ENCODE measurements at regions not wholly inside any gene's neighbourhood (a gene's known extent, or its start where the extent isn't known, plus 50 kb on each side); places are given as distances from the start of the nearest gene placed in this dataset.
A peak's percentile ranks its signal among the peaks of the same experiment; 100 is the strongest.

DNA sequence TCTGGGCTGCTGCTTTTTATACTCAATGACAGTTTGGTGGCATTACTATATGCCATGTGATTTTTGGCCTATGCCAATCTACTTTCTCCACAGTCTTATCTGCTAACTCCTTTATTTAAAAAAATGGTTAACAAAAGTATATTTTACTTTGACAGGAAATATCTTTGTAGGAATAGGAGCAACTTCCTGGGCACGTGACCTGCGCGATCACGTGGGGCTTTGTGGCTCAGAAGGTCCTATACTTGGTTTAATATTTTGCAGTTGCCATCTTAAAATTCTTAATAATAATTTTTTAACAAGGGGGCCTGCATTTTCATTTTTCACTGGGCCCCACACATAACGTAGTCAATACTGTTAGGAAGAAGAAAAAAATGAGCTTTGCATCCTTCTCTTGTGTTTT, 249.7 kb downstream of the ACTR3 start:
- DNase-seq, result no peak

DNA sequence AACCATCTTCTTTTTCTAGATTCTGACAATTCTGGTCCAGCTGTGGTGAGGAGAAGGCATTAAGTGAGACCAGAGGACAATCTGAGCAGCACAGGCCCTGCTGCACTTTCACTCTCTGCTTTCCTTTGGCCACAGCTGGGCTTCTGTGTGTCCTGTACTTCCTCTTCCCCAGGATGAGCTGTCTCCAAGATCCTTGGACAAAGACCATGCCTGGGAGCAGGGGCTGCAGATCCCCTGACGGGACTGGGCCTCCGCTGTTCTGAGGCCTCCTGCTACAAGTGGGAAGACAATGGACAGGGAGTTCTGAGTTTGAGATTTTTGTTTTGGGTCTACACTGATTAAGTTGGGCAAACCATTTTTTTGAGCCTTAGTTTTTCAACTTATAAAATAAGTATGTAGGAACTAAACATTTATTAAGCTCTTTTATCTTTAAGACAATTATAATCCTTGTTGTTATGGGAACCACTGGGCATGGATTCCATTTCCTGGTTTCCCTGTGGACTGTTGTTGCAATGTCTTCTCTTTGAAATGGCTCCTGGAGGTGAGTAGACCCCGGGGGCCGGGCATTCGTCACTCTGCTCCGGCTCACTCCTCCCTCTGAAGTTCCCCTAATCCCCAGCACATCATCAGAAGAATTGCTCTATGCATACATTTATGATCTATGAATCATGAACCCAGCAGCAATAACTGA, 266.6 kb downstream of the ACTR3 start:
- DNase-seq, result no peak

DNA sequence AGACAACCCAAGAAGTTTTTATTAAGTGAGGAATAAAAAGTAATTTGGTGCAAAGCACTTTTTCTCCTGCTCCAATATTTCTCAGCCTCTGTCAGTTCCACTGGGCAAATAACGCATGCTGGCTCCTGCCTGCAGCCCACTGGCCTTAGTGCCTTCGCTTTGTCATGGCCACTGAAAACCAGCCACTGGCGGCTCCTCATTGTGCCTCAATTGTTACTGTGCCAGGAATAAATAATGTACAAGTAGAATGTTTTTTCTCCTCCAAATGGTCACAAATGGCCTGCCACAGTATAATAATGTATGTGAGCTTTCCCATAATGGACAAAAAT, 267.1 kb downstream of the ACTR3 start:
- DNase-seq, result no peak

DNA sequence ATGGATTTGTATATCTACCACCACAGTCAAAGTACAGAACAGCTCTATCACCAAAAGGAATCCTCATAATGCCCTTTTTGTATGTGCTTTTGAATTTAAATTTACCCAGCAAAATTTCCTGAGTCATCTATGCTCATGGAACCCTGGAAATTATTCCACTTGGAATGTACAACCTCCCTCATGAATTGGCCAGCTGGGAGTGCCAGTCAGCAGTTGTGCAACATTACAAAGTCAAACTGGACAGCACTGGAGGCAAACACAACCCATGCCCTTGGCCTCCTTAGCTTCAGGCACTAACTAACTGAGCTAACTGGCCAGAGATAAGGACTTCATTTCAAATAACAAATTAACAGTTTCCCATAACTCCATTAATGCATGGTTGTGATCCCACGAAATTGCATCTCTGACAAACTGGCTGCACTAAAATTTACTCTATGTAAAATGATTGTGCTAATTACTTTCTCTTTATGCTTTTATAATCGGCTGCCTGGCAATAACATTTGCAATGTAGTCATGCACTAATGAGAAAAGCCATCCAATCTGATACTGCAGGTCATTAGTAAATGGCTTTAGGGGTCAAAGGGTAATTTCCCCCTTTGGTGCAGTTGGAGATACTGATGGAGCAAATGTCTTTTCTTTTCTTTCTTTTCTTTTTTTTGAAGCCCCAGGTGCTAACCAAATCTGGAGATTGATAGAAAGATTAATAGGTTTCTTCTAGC, 270.5 kb downstream of the ACTR3 start:
- no peak for DNase-seq

DNA sequence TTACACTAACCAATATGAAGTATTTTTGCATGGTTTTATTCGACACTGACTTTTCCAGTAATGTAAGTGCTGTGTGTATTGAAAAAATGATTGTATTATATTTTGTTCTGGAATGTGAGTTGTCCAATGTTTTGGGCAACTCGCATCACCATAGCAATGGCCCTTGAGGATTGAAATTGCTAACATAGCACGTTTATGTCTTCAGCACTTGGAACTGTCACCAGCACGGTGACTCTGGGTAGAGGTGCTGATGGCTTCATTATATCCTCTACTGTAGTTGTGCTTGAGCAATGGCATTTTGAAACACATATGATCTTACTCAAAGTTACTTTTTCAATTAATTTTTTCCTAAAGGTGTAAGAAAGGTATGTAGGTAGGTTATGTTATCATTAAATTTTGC, 271.5 kb downstream of the ACTR3 start:
- no peak for DNase-seq

DNA sequence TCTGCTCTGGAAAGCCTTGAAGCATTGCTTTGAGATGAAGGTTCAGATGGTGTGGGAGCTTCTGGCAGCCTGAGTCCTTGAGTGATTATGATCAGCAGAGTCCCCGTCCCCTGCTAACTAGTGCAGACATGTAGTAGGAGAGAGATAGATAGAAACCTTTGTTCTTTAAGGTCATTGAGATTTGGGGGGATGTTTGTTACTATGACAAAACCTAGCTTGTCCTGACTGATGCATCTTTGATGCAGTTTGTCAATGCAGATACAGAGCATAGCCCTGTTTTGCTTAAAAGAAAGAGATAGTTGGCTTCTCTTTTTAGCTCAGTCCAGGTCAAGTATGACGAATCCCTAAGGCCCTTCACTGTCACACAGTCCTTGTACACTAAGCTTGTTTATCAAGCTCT, 274.6 kb upstream of the DPP10 start:
- no peak for DNase-seq

DNA sequence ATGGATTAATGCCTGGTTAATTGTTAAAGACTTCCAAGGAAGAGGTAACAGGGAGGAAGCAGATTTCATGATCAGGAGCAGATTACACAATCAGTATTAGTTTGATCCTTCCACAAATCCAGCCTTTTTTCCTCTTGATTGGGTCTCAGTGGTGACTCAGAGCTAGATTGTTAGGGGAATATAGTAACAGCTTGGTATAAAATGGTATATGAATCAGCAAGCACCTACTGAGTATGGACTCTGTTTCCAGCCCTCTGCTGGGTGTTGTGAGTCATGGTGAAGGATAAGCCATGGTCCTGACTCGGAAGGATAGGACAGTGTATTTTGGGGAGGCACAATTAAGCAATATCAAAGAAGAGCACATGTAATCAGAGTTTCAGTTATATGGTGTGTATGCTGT, 272.4 kb upstream of the DPP10 start:
- no peak for DNase-seq

DNA sequence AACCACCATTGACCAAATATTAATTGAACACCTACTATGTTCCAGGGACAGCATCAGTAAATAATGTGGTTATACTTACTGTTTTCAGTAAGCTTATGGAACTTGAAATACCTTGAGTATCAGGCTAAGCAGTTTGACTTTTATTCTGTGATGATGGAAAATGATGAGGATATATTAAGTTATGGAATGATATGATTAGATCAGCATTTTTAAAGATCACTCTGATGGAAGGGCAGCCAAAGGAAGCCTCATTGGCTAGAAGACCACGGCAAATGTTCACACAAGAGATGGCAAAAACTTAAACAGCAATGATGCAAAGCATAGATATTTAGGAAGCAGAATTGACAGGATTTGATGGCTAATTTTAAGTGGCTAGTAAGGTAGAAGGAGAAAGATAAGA, 266.9 kb upstream of the DPP10 start:
- no peak for DNase-seq

DNA sequence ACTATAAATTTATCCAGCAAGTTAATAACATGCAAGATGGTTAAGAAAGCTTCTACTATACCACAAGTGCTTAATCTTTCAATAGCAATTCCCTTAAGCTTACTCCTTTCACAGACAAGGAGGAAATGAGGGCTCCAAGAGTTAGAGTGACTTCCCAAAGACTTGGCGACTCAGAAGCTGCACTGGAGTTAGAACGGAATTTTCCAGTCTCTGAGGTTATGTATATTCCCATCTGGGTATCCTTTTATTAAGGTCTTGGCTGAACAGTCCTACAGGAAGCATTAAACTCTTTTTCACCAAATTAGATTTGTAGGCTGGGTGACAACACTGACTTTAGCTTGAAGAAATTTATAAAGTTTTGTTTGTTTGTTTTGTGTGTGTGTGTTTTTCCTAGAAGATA, 256.9 kb upstream of the DPP10 start:
- no peak for DNase-seq

DNA sequence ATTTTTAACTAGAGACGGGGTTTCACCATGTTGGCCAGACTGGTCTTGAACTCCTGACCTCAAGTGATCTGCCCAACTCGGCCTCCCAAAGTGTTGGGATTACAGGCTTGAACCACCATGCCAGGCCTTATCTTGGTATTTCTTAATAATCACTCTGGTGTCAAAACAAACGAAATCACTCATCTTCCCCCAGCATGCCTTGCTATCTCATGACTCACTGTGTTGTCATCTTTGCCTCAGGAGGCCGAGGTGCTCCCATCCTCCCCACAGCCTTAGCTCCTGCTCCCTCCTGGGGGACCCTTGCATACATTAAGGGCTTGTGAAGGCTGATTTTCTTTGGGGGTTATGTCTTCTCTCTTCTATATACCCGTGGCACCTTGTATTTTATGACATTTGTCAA, 250.1 kb upstream of the DPP10 start:
- no peak for DNase-seq

DNA sequence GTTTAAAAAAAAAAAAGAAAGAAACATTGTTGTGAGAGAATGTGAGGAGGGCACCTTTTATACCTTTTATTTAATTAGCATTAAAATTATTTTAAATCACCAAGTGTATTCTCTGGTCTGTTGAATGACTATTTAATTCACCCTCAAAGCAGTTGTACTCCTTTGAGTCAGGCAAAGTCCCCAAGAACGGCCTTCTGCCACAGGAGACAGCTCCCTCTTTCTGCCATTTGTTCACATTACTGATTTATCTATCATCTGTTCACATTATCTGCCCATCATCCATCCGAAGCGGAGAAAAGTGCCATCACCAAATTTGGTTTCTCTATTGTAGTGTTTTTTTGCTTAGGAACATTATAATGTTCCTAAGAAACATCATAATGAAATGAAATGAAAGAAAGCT, 240.7 kb upstream of the DPP10 start:
- no peak for DNase-seq

DNA sequence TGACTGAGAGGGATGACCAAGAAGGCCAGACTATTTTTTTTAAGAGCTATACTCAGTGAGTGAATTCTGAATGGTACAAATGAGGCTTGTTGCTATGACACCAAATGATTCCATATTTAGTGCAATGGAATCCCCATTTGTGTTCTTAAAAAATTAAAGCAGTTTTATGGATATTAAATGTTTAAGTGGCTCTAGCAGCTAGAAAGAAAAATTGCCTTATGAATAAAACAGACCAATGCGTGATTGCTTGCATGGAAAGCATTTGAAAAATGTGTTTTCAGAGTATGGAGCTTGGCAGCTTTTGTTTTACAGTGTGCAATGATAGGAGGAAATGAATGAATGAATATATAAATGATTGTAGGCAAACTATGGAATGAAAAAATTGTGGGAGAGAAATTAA, 238.8 kb upstream of the DPP10 start:
- DNase-seq, result no peak

DNA sequence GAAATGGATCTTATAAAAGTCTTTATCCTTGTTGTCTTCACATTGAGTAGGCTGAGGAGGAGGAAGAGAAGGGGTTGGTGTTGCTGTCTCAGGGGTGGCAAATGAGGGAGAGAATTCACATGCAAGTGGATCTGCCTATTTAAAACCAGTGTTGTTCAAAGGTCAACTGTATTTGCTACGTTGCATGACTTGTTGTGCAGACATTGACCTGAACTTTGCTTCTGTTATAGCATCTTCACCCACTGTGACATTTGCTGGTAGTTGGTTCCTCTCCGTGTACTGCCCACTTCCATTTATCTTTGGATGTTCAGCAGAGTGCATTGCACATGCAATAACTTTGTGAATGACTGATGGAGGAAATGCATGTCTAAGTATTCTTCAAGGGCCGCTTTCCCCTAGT, 228.6 kb upstream of the DPP10 start:
- DNase-seq, result no peak

DNA sequence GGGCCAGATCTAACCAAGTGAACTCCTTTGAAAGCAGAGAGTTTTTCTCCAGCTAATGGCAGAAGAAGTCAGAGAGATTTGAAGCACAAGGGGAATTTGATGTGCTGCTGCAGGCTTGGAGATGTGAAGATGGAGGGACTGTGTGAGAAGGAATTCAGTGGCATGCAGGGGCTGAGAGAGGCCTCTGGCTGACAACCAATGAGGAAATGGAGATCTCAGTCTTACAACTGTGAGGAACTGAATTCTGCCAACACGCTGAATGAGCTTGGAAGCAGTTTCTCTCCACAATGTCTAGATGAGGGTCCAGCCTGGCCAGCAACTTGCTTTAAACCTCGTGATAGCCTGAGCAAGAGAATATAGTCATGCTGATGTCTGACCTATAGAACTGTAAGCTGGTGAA, 224.1 kb upstream of the DPP10 start:
- no peak for DNase-seq

DNA sequence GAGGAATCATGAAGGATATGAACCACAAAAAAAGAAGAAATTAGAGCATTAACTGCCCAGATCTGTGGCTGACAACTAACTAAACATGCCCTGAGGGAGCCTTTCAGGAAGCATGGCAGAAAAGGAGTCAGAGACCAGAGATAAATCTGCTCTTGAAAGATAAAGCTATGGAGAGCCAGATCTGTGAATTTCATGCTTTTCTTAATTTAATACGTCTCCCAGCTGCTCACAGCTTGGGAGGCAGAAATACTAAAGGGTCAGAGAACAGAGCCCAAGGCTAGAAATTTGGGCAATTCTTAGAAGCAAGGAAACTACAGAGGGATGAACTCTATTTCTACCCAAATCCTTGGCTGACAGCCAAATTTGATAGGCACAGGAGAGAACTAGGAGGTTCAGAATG, 223.0 kb upstream of the DPP10 start:
- DNase-seq, result no peak

DNA sequence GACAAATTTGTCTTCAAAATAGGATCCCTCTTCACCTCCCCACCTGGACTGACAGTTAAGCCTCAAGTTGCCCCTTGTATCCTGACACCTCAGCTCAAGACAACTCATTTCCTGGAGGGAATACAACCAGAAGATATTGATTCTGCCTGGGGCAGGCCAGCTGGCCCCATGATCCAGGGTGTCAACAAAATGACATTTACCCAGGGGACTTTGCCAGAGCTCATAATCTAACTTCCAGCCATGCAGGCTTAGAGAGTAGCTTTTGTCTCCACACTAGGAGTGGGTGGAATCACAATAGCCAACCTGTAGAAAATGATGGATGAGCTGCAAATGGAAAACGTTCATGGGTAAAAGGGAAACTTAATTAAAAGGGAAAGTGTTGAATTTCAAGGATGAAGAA, 220.1 kb upstream of the DPP10 start:
- DNase-seq, result peak; percentile 77

DNA sequence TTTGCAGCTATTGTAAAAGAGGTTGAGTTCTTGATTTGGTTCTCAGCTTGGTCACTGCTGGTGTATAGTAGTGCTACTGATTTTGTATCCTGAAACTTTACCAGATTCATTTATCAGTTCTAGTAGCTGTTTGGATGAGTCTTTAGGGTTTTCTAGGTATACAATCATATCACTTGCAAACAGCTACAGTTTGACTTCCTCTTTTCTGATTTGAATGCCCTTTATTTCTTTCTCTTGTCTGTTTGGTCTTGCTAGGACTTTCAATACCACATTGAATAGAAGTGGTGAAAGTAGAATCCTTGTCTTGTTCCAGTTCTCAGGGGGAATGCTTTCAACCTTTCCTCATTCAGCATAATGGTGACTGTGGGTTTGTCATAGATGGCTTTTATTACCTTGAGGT, 210.5 kb upstream of the DPP10 start:
- no peak for DNase-seq

DNA sequence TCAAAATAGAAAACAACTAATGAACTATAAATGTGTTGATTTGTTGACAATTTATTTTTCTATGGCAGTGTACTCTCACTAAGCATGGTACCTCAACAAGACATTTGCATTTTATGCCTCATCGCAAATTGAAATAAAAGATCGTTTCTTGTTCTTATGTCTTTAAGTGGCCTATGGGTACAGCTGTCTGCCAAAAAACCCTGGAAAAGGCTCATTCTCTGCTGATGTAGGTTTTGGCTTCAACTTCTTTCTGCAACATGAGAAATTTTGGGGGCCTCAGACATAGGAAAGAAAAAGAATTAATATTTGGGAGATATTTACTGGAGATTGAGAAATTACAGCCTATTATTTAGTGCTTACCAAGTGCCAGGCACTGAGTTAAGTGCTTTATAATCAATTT, 205.1 kb upstream of the DPP10 start:
- DNase-seq, result no peak

DNA sequence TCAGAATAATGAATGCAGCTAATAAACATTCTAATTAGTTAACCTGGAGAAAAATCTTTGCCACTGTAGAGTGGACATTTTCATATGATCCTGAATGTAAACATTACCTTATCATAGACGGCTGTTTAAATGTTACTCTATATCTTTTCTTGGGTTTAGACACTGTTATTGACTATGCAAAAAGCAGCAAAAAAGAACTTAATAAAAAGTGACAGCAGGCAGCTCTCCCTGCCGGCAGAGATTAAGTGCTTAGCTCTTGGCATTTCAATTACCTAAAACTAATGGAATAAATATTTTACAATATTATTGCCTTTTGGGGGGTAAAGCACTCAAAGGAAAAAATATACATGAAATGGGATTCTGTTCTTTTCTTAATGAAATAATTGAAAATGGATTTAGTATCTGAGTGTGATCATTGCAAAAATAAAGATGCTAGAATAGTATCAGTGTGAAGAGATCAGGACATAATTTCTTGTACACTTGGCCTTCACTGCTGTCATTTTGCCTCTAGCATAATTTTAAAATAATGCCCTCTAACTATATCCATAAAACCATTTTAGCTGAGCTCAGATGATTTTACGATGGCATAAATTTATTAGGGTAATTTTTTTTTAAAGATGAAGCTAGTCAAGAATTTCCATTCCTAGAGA, 203.4 kb upstream of the DPP10 start:
- DNase-seq, result no peak

DNA sequence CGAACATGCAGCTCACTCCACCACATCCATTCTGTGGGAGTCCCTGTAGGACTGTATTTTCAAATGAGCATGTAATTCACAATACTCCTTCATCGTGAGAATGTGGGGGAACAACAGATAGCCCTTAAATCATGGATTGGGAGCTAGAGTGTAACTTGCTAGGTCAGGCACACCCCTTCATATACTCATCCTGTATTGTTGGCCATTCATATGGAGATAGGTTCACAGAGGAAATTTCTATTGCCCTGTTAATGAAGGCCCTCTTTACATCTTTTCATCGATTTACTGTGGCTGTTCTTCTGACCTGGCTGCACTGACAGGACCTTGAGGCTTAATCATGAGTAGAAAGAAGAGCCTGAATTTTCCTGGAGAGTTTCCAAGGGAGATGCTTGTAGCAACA, 193.8 kb upstream of the DPP10 start:
- DNase-seq, result no peak

DNA sequence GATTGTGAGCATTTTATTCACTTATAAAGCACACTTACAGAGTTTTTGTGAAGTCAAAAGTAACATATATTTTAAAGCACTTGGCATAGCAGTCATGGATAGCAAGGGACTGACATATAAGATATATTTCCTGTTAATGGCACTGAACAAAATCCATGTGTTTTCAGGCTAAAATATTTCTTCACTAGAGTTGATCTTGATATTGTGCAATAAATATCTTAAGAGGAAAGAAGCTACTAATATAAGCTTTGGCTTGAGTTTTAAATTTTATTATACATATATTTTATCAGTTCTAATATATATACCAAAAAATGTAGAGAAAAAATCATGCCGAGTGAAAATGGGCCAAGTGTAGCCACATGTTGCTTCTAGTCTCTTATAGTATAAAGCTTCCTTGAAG, 189.7 kb upstream of the DPP10 start:
- DNase-seq, result no peak

DNA sequence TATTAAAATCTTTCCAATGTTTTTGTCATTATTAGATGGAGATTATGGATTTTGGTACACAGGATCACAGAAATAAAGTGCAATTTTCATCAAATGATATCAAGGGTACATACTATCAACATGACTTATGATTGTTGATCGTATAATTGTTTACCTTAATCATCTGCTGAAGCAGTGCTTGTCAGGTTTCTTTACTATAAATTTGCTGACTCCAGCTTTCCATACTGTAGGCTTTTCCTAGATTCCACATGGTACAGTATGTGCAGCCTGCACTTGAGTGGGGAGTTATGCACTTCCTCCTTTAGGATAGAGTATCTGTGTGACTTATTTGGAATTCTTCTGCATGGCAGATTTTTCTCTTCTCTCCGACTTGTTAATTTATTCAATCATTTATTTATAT, 187.6 kb upstream of the DPP10 start:
- DNase-seq, result no peak

DNA sequence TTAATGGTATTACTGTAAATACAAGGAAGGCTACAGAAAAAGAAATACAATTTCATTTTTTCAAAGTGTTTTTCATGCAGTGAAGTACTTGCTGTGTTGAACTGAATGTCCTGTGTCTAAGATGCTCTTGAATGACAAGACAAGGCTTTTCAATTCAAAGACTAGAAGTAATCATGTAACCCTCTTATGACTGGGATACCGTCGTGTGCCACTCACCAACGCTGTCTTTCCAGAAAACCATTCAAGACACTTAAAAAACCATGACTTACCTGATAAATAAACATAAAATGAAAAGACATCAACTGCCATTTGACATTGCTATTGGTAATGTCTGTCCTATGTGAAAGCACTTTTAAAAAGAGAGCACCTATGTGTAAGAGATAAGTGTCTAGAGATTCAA, 183.1 kb upstream of the DPP10 start:
- DNase-seq, result no peak

DNA sequence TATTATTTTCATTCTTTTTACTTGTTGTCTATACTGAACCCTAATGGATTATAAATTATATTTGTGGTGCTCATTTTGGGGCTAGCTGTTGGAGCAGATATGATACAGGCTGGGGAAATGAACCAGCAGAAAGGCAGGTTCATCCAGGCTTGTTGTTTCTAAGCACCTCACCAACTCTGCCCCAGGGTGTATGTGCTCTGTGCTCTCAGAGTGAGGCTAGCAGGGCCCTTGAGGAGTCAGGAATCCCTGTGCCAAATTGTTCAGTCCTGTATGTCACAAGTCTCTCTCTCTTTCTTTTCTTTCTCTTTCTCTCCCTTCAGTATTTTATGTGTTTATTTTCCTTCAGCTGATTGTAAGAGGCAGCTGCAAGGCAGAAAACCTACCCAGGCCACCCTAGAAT, 181.1 kb upstream of the DPP10 start:
- DNase-seq, result no peak

DNA sequence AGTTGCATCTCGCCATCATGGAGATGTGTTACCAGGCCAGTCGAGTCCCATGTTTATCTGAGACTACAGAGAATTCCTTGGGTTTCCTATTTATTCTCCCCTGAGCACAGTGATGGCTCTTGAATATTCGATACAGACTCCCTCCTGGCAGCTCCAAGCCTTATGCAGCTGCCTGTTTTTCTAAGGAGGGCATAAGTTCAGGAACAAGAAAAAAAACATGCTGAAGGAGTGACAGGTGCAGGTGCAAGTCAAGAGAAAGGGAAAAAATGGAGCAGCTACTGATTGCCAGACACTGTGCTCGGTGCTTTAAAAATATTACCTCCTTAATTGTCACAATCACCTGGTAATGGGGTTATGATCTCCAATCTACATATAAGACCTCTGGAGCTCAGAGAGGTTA, 177.2 kb upstream of the DPP10 start:
- DNase-seq, result no peak
